ENCODE measurements at regions not wholly inside any gene's neighbourhood (a gene's known extent, or its start where the extent isn't known, plus 50 kb on each side); places are given as distances from the start of the nearest gene placed in this dataset.
"Not testable (repeated sequence)": the region's sequence is repeated elsewhere in the genome, so short reads cannot be mapped to it uniquely, and the experiment has no call there.

DNA sequence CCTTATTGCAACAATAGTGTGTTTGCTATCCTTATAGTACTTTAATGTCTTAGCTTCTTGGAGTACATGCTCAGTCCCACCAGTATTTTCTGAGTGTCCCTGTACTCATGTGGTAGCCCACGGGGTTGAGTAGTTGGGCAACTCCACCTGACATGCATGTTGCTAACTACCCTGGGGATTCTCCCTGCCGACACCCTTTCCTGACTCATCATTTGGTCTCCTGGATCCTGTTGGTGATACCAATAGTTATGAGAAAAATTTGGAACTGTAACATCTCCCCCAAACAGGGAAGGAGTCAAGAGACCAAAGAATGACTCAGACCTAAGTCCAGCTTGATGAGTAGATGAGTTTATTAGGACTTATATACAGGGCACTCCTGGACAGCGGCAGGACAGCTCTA lies 101.6 kb downstream of the BRMS1L start:
- no peak overlapping the region for H3K4me3 ChIP-seq (ENCODE audit: low read depth, low read length)
- DNase-seq (ENCODE audit: low read depth), result no peak
- TF ChIP-seq, protein P1, sequence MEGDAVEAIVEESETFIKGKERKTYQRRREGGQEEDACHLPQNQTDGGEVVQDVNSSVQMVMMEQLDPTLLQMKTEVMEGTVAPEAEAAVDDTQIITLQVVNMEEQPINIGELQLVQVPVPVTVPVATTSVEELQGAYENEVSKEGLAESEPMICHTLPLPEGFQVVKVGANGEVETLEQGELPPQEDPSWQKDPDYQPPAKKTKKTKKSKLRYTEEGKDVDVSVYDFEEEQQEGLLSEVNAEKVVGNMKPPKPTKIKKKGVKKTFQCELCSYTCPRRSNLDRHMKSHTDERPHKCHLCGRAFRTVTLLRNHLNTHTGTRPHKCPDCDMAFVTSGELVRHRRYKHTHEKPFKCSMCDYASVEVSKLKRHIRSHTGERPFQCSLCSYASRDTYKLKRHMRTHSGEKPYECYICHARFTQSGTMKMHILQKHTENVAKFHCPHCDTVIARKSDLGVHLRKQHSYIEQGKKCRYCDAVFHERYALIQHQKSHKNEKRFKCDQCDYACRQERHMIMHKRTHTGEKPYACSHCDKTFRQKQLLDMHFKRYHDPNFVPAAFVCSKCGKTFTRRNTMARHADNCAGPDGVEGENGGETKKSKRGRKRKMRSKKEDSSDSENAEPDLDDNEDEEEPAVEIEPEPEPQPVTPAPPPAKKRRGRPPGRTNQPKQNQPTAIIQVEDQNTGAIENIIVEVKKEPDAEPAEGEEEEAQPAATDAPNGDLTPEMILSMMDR (IDR thresholded peaks at IDR 0.05; ENCODE audit: insufficient read depth, low read depth, low read length, missing control alignments), result no peak

DNA sequence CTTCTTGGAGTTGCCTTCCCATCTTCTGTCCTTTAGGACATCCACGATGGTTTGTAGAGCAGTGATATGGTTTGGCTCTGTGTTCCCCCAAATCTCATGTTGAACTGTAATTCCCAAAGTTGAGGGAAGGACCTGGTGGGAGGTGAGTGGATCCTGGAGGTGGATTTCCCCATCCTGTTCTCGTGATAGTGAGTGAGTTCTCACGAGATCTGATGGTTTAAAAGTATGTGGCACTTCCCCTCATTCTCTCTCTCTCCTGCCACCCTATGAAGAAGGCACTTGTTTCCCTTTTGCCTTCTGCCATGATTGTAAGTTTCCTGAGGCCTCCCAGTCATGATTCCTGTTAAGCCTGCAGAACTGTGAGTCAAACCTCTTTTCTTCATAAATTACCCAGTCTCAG lies 99.2 kb downstream of the BRMS1L start:
- DNase-seq (ENCODE audit: low read depth), result no peak
- no peak overlapping the region for H3K4me3 ChIP-seq (ENCODE audit: low read depth, low read length)
- TF ChIP-seq, protein P1 (IDR thresholded peaks at IDR 0.05; ENCODE audit: insufficient read depth, low read depth, low read length, missing control alignments), result no peak

DNA sequence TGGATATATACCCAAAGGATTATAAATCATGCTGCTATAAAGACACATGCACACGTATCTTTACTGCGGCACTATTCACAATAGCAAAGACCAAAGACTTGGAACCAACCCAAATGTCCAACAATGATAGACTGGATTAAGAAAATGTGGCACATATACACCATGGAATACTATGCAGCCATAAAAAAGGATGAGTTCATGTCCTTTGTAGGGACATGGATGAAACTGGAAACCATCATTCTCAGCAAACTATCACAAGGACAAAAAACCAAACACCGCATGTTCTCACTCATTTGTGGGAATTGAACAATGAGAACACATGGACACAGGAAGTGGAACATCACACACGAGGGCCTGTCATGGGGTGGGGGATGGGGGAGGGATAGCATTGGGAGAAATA lies 96.5 kb downstream of the BRMS1L start:
- H3K4me3 ChIP-seq (ENCODE audit: low read depth, low read length); DNase-seq (ENCODE audit: low read depth): not testable (repeated sequence)

DNA sequence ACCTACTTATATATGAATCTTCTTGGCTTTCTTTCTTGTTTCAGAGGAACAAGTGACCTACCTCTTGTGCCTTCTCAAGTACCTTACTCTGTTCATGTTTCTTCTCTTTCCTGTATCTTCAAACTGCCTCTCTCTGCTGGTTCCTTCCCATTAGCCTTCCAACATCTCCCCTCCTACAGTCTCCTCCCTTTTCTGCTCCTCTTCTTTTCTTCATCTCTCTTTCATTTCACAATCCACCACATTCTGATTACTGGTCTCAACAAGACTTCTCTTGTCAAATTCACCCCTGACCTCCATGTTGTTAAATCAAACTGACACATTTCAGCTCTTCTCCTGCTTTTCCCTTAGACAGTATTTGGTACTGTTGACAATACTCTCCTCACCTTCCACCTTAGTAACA lies 95.6 kb downstream of the BRMS1L start:
- TF ChIP-seq, protein P1 (IDR thresholded peaks at IDR 0.05; ENCODE audit: insufficient read depth, low read depth, low read length, missing control alignments), result no peak
- no peak overlapping the region for H3K4me3 ChIP-seq (ENCODE audit: low read depth, low read length)
- no peak for DNase-seq (ENCODE audit: low read depth)
